Spleen (tissue), 11 donors: ENCODE measurements at regions not wholly inside any gene's neighbourhood (a gene's known extent, or its start where the extent isn't known, plus 50 kb on each side); places are given as distances from the start of the nearest gene placed in this dataset.

Experiments
- DNase-seq: peaks from one replicate; pipeline ENCODE4 v3.0.0-alpha.2; 2020
- H3K27ac ChIP-seq, 8 donors: fragments of 200-600 bp; sonication (generic) in 7 of 8; 1 replicate in 4 of 8; 2 replicates in 4 of 8; pipeline versions ENCODE4 v1.5.0 to v1.8.0; 2016 to 2021; ENCODE audit warnings: inconsistent platforms in 4 of 8, mild to moderate bottlenecking in 4 of 8, moderate library complexity in 1 of 8
- H3K27me3 ChIP-seq, 7 donors: fragments of 200-600 bp; sonication (generic) in 6 of 7; replicated peaks in 1 of 7; 1 replicate in 4 of 7; 2 replicates in 3 of 7; pipeline versions ENCODE4 v1.5.0 to v1.8.0; 2016 to 2021; ENCODE audit warnings: inconsistent platforms in 3 of 7, mild to moderate bottlenecking in 1 of 7
- H3K36me3 ChIP-seq, 6 donors: fragments of 200-600 bp; sonication (generic) in 5 of 6; 1 replicate in 4 of 6; 2 replicates in 2 of 6; pipeline versions ENCODE4 v1.5.0 to v1.8.0; 2016 to 2021; ENCODE audit warnings: inconsistent platforms in 2 of 6
- H3K4me1 ChIP-seq, 6 donors: fragments of 200-600 bp; sonication (generic) in 5 of 6; 1 replicate in 3 of 6; 2 replicates in 3 of 6; pipeline versions ENCODE4 v1.5.0 to v1.8.0; 2016 to 2021; ENCODE audit warnings: inconsistent platforms in 3 of 6
- H3K4me3 ChIP-seq, 8 donors: fragments of 200-600 bp; sonication (generic) in 7 of 8; 1 replicate in 4 of 8; 2 replicates in 4 of 8; pipeline versions ENCODE4 v1.5.0 to v1.8.0; 2016 to 2021; ENCODE audit warnings: inconsistent platforms in 4 of 8, mild to moderate bottlenecking in 4 of 8, moderate library complexity in 2 of 8
- H3K9me3 ChIP-seq, 8 donors: fragments of 200-600 bp; sonication (generic) in 7 of 8; 1 replicate in 4 of 8; 2 replicates in 4 of 8; pipeline versions ENCODE4 v1.5.0 to v1.8.0; 2016 to 2021; ENCODE audit warnings: inconsistent platforms in 4 of 8
- CTCF ChIP-seq, 11 experiments: fragments of 200-600 bp in 7 of 11; fragments of 450-650 bp in 4 of 11; sonication (generic) in 4 of 11; IDR thresholded peaks in 8 of 11; conservative IDR thresholded peaks in 3 of 11; 1 replicate in 7 of 11; 2 replicates in 4 of 11; pipeline versions ENCODE4 v1.4.0 to v1.8.0; 2016 to 2021; ENCODE audit warnings: antibody characterized with exemption in 11 of 11, inconsistent platforms in 4 of 11, mild to moderate bottlenecking in 1 of 11
- POLR2A ChIP-seq, 3 donors: fragments of 450-650 bp; IDR thresholded peaks; one replicate each; pipeline ENCODE4 v1.5.1; 2017; ENCODE audit warnings: antibody characterized with exemption in 3 of 3, mild to moderate bottlenecking in 1 of 3
- POLR2AphosphoS5 ChIP-seq, 3 donors: sonication (generic); formaldehyde crosslinking; IDR thresholded peaks; one replicate each; pipeline ENCODE4 v1.5.1; 2017; ENCODE audit warnings: antibody characterized with exemption in 3 of 3
- WGBS, 5 donors: extraction: QIAGEN DNeasy Blood & Tissue Kit in 3 of 5; methylation state at CpG; one replicate each; pipeline versions ENCODE4 v1.1.5 to v1.1.7; 2013 to 2018; 5-methylcytosine and 5-hydroxymethylcytosine counted together
- intact Hi-C: fragments of 100-400 bp; cut with DNase I; formaldehyde crosslinking; loops from one replicate; pipeline ENCODE4 v1.15.0; 2023; ENCODE audit warnings: low total_unique reads
- donor health status: healthy with polysubstance abuse.
- donor health status: DM: no; HTN: no; CAD: no; lungs with moderate emphysema.
- donor health status: DM: no; HTN: no; CAD: no.
- donor health status: Bipolar disorder and iron deficiency.
- donor health status: healthy.
- donor health status: DM: no; HTN: no; CAD: no.
- donor health status: DM: yes; HTN: yes; CAD: no.

- H3K9me3 ChIP-seq, result no peaks in the 10 kb centered on the region
- no peak overlapping the region for H3K4me3 ChIP-seq
- H3K4me1 ChIP-seq, result peaks cover 4 to 27% (median 14%) of the 10 kb centered on the region in 6 donors
- H3K36me3 ChIP-seq, result no peaks in the 10 kb centered on the region
- 55 to 77% (median 63%) methylated on average over 3 of the region's 3 CpGs for WGBS, 5 donors
- H3K27me3 ChIP-seq, result no peaks in the 10 kb centered on the region
- TF ChIP-seq POLR2AphosphoS5 (IDR thresholded peaks at IDR 0.05) (no peak), POLR2A (IDR thresholded peaks at IDR 0.05) (no peak), CTCF (IDR thresholded peaks at IDR 0.05 in 8 of 11, conservative IDR thresholded peaks at IDR 0.05 in 3 of 11) (no peak)
- no peak for DNase-seq
- intact Hi-C loops, result no loop called here
- peak overlapping the region in 2 of 8 donors; percentile 44 to 50 for H3K27ac ChIP-seq
These were observed 107.7 kb upstream of the C1QTNF9B start for GRCh38 chr13:24004971-24005370.

- no peak overlapping the region for H3K4me3 ChIP-seq
- intact Hi-C loops, result no loop called here
- no peaks in the 10 kb centered on the region for H3K36me3 ChIP-seq
- peaks cover 4 to 27% (median 14%) of the 10 kb centered on the region in 6 donors for H3K4me1 ChIP-seq
- H3K27ac ChIP-seq, result peak overlapping the region in 5 of 8 donors; percentile 8 to 70 (median 50)
- TF ChIP-seq POLR2A (IDR thresholded peaks at IDR 0.05), result no peak
- no peak for TF ChIP-seq CTCF (IDR thresholded peaks at IDR 0.05 in 8 of 11, conservative IDR thresholded peaks at IDR 0.05 in 3 of 11)
- TF ChIP-seq POLR2AphosphoS5 (IDR thresholded peaks at IDR 0.05), result no peak
- DNase-seq, result no peak
- 55 to 82% (median 63%) methylated on average over 4 of the region's 4 CpGs for WGBS, 5 donors
- H3K27me3 ChIP-seq, result no peaks in the 10 kb centered on the region
- H3K9me3 ChIP-seq, result no peaks in the 10 kb centered on the region
These were observed 108.5 kb upstream of the C1QTNF9B start for GRCh38 chr13:24005755-24006281.

DNA sequence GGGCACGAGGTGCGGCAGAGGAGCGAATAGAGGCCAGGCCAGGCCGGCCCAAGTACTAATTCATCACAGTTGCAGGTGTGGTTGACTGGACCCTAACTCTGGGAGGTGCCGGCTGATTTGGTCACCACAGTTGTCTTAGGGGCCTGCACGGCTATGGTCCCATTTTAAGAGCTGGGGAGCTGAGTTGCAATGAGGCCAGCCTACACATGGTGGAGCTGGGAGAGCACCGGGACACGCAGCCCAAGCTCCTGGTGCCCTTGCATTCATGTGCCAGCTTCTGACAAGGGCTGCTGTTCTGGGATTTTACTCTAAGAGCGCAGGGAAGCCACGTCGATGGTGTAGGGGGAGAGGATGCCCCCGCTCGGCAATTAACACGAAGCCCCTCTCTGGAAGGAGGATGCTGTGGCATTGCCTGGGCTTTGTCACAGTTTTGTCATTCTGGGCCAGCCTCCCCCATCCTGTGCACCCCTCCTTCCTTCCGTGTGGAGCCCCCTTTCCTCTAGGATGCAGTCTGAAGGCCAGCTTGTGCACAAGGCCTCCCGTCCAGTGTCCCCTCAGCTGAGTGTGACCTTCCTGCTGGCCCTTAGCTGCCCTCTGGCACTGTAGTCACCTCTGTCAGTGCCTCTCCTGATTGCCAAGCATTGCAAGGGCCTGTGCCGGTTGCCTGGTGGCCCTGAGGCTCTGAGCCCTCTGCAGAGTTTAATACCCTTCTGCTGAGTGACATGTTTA is 109.4 kb upstream of the C1QTNF9B start:
- peak; percentile 44 to 78 (median 53) for TF ChIP-seq POLR2AphosphoS5 (IDR thresholded peaks at IDR 0.05)
- TF ChIP-seq POLR2A (IDR thresholded peaks at IDR 0.05), result no peak
- TF ChIP-seq CTCF (IDR thresholded peaks at IDR 0.05 in 8 of 11, conservative IDR thresholded peaks at IDR 0.05 in 3 of 11), result no peak
- 71 to 85% (median 80%) methylated on average over 15 to 17 of the region's 17 CpGs for WGBS, 5 donors
- no peaks in the 10 kb centered on the region for H3K27me3 ChIP-seq
- H3K4me3 ChIP-seq, result no peak overlapping the region
- H3K9me3 ChIP-seq, result no peaks in the 10 kb centered on the region
- DNase-seq, result no peak
- peaks cover 4 to 27% (median 14%) of the 10 kb centered on the region in 6 donors for H3K4me1 ChIP-seq
- H3K27ac ChIP-seq, result peak overlapping the region in 7 of 8 donors; percentile 7 to 70 (median 44)
- intact Hi-C loops, result no loop called here
- H3K36me3 ChIP-seq, result no peaks in the 10 kb centered on the region

- Histone ChIP-seq H3K36me3 (no peaks in the 10 kb centered on the region), H3K4me3 (no peak overlapping the region), H3K9me3 (no peaks in the 10 kb centered on the region), H3K27me3 (no peaks in the 10 kb centered on the region), H3K27ac (peak overlapping the region in 3 of 8 donors; percentile 40 to 55 (median 44)), H3K4me1 (peaks cover 4 to 27% (median 14%) of the 10 kb centered on the region in 6 donors)
- TF ChIP-seq CTCF (IDR thresholded peaks at IDR 0.05 in 8 of 11, conservative IDR thresholded peaks at IDR 0.05 in 3 of 11) (no peak), POLR2AphosphoS5 (IDR thresholded peaks at IDR 0.05) (no peak), POLR2A (IDR thresholded peaks at IDR 0.05) (no peak)
- DNase-seq, result no peak
- 89 to 93% (median 92%) methylated on average over 9 of the region's 9 CpGs for WGBS, 5 donors
- intact Hi-C loops, result no loop called here
These were observed 110.8 kb upstream of the C1QTNF9B start for GRCh38 chr13:24007979-24008620.
